ENCODE measurements at regions not wholly inside any gene's neighbourhood (a gene's known extent, or its start where the extent isn't known, plus 50 kb on each side); places are given as distances from the start of the nearest gene placed in this dataset.

GRCh38 chr2:8212239-8212638 lies 469.6 kb upstream of the ID2 start:
- no peak overlapping the region for H2BK5ac ChIP-seq (ENCODE audit: insufficient read length, low read length)
- H3K23ac ChIP-seq (ENCODE audit: insufficient read length, low read depth, low read length): no peak overlapping the region
- no peak overlapping the region for H3T11ph ChIP-seq (ENCODE audit: low read length)
- H2AK5ac ChIP-seq (ENCODE audit: insufficient read length, low read length): no peak overlapping the region
- no peak overlapping the region for H3K4ac ChIP-seq (ENCODE audit: low read depth, low read length)
- H3K27ac ChIP-seq (ENCODE audit: insufficient read length, low read depth, low read length): no peak overlapping the region
- no CpG with 5 or more reads among the region's 3 CpGs for WGBS (ENCODE audit: extremely low coverage, insufficient read length, low lambda C conversion rate)
- peaks cover 1% of the 10 kb centered on the region; the same call in 1 of the 2 replicates for H3K4me1 ChIP-seq (ENCODE audit: insufficient read depth, low read length)
- no peak overlapping the region for H4K91ac ChIP-seq (ENCODE audit: insufficient read length, low read depth, low read length)
- Mint-ChIP-seq H3K9me3 (peaks cover 21 to 23% of the 10 kb centered on the region in 2 experiments), H3K27me3 (ENCODE audit: low read depth) (no peaks in the 10 kb centered on the region), H3K36me3 (ENCODE audit: insufficient read depth in 1 of 3, low read depth in 3 of 3) (peaks cover 12 to 27% (median 14%) of the 10 kb centered on the region in 3 experiments; a peak in 6 of 7 replicates), H3K27ac (no peak overlapping the region), H3K4me3 (no peak overlapping the region), H3K4me1 (peaks cover 12 to 15% of the 10 kb centered on the region in 2 experiments)
- H3K79me1 ChIP-seq (ENCODE audit: insufficient read depth, low read depth, low read length, poor library complexity, severe bottlenecking): no peaks in the 10 kb centered on the region
- H4K8ac ChIP-seq (replicated peaks; ENCODE audit: insufficient read length, low read depth, low read length): no peak overlapping the region
- H2BK15ac ChIP-seq (ENCODE audit: low read depth, low read length): no peak overlapping the region
- no peak overlapping the region for H2BK20ac ChIP-seq (ENCODE audit: low read depth, low read length, poor library complexity, severe bottlenecking)
- no peak overlapping the region for H4K5ac ChIP-seq (ENCODE audit: insufficient read length, low read depth, low read length)
- H3K14ac ChIP-seq (ENCODE audit: insufficient read depth, low read length): no peak overlapping the region
- H3K18ac ChIP-seq (ENCODE audit: insufficient read length, low read depth, low read length): no peak overlapping the region
- no peak overlapping the region for H2BK12ac ChIP-seq (ENCODE audit: insufficient read length, low read depth, low read length)
- H3K4me2 ChIP-seq (ENCODE audit: insufficient read depth, insufficient read length, low read length): no peak overlapping the region
- H3K79me2 ChIP-seq (ENCODE audit: insufficient read depth, low read length): no peaks in the 10 kb centered on the region
- DNase-seq: no peak
- H3K27me3 ChIP-seq (ENCODE audit: insufficient read depth, low read length): no peaks in the 10 kb centered on the region
- no peak overlapping the region for H2BK120ac ChIP-seq (ENCODE audit: low read depth, low read length, poor library complexity, severe bottlenecking)
- TF ChIP-seq CTCF (conservative IDR thresholded peaks at IDR 0.05): no peak
- no peak overlapping the region for H3K9ac ChIP-seq (ENCODE audit: extremely low read depth, insufficient read length, low read length)
- no peak overlapping the region for H2AFZ ChIP-seq (ENCODE audit: low read length)
- H3K23me2 ChIP-seq (ENCODE audit: insufficient read length, low read depth, low read length, poor library complexity, severe bottlenecking): no peaks in the 10 kb centered on the region
- no peaks in the 10 kb centered on the region for H3K9me3 ChIP-seq (ENCODE audit: control insufficient read depth, low read depth, low read length)
- H3K56ac ChIP-seq (ENCODE audit: insufficient read length, low read depth, low read length): no peak overlapping the region
- no peaks in the 10 kb centered on the region for H4K20me1 ChIP-seq (ENCODE audit: control insufficient read depth, insufficient read depth, insufficient read length)

All from H9 (cell line).